HepG2 (cell line): ENCODE measurements at regions not wholly inside any gene's neighbourhood (a gene's known extent, or its start where the extent isn't known, plus 50 kb on each side); places are given as distances from the start of the nearest gene placed in this dataset.

Experiments used
- ATAC-seq: fragments of 200-7000 bp; cut with Tn5 transposase; 3 replicates; pipeline ENCODE4 v1.9.1; 2020; ENCODE audit warnings: mild to moderate bottlenecking, moderate library complexity
- BruUV-seq: library from RNA; stranded (reverse); fragments of 400-500 nt; replicated peaks from 2 replicates; lab custom pipeline; 2021; lab: Mats Ljungman, UMichigan
- CTCF ChIA-PET: fragments of 300-600 bp; formaldehyde crosslinking; extraction: SDS; loops from one replicate; lab custom pipeline; 2021; ENCODE audit warnings: low total read pairs, inconsistent platforms, low intra/inter-chr PET ratio; lab: Yijun Ruan, JAX
- POLR2A ChIA-PET: fragments of 350-600 bp; sonication (Branson Sonifier 250); formaldehyde crosslinking; loops from one replicate; lab custom pipeline; 2020; ENCODE audit warnings: antibody characterized with exemption, inconsistent platforms; lab: Yijun Ruan, JAX
- DNase-seq: peaks from one replicate; pipeline ENCODE4 v3.0.0-alpha.2; 2015; ENCODE audit warnings: low spot score
- FAIRE-seq: peaks from 3 replicates; lab custom pipeline; 2011; peaks lifted over from hg19 to GRCh38; lab: Jason Lieb, UNC
- H2AFZ ChIP-seq: one replicate; pipeline ENCODE4 v1.6.1; 2011; ENCODE audit warnings: low read length, inconsistent platforms
- H3K27ac ChIP-seq: fragments of 300-600 bp; 3 replicates; pipeline ENCODE4 v1.8.0; 2011; ENCODE audit warnings: mixed run types, mild to moderate bottlenecking, mixed read lengths, low read length, inconsistent platforms; ENCODE audit not compliant: insufficient read depth; ENCODE audit errors: extremely low read length
- H3K27me3 ChIP-seq, 2 experiments: fragments of 200-600 bp in 1 of 2; 2 replicates in 1 of 2; 3 replicates in 1 of 2; pipeline versions ENCODE4 v1.6.0 to v1.8.0; 2011; ENCODE audit warnings: low read length in 2 of 2, mild to moderate bottlenecking in 2 of 2, moderate library complexity in 2 of 2, inconsistent platforms in 1 of 2; ENCODE audit not compliant: insufficient read depth in 2 of 2, control insufficient read depth in 1 of 2
- H3K36me3 ChIP-seq, 2 experiments: fragments of 200-600 bp in 1 of 2; replicated peaks in 1 of 2; 2 replicates in 1 of 2; 3 replicates in 1 of 2; pipeline versions ENCODE4 v1.5.1 to v1.8.0; 2011; ENCODE audit warnings: low read length in 2 of 2, inconsistent platforms in 1 of 2; ENCODE audit not compliant: insufficient read depth in 2 of 2, control insufficient read depth in 1 of 2
- H3K4me1 ChIP-seq: 2 replicates; pipeline ENCODE4 v1.5.1; 2012; ENCODE audit warnings: low read length, inconsistent platforms; ENCODE audit not compliant: insufficient read depth
- H3K4me2 ChIP-seq: 2 replicates; pipeline ENCODE4 v1.6.0; 2011; ENCODE audit warnings: low read depth, low read length, inconsistent platforms
- H3K4me3 ChIP-seq, 3 experiments: fragments of 200-600 bp in 1 of 3; sonication (generic), shearing (Covaris generic) in 1 of 3; replicated peaks in 1 of 3; 2 replicates each; pipeline ENCODE4 v1.5.1; 2011 to 2016; ENCODE audit warnings: low read length in 3 of 3, inconsistent platforms in 2 of 3, low read depth in 2 of 3, mild to moderate bottlenecking in 2 of 3, control low read depth in 1 of 3, mixed read lengths in 1 of 3; ENCODE audit not compliant: insufficient read depth in 1 of 3
- H3K79me2 ChIP-seq: one replicate; pipeline ENCODE4 v1.6.1; 2011; ENCODE audit warnings: low read length, inconsistent platforms; ENCODE audit not compliant: insufficient read depth
- H3K9ac ChIP-seq: 2 replicates; pipeline ENCODE4 v1.6.0; 2011; ENCODE audit warnings: mild to moderate bottlenecking, low read depth, low read length, inconsistent platforms; ENCODE audit not compliant: insufficient read depth
- H3K9me3 ChIP-seq: 2 replicates; pipeline ENCODE4 v1.5.1; 2012; ENCODE audit warnings: mild to moderate bottlenecking, low read length
- H4K20me1 ChIP-seq: 2 replicates; pipeline ENCODE4 v1.6.0; 2011; ENCODE audit warnings: inconsistent platforms, mild to moderate bottlenecking, low read length, moderate library complexity; ENCODE audit not compliant: insufficient read depth
- ARNTL ChIP-seq: sonication (generic); formaldehyde crosslinking; IDR thresholded peaks from 2 replicates; pipeline ENCODE4 v1.4.0; 2020; ENCODE audit warnings: mild to moderate bottlenecking, missing genetic modification reagents
- ATF5 ChIP-seq: sonication (generic); formaldehyde crosslinking; IDR thresholded peaks from 2 replicates; pipeline ENCODE4 v1.4.0; 2020; ENCODE audit warnings: mild to moderate bottlenecking, low read depth, missing genetic modification reagents
- DRAP1 ChIP-seq: IDR thresholded peaks from 2 replicates; pipeline ENCODE4 v1.6.1; 2016; ENCODE audit warnings: missing genetic modification reagents, missing compliant biosample characterization
- HMG20A ChIP-seq: IDR thresholded peaks from 2 replicates; pipeline ENCODE4 v1.6.1; 2016; ENCODE audit warnings: borderline replicate concordance
- KDM4B ChIP-seq: sonication (generic); formaldehyde crosslinking; IDR thresholded peaks from 2 replicates; pipeline ENCODE4 v1.4.0; 2020; ENCODE audit warnings: missing genetic modification reagents
- NFKBIZ ChIP-seq: IDR thresholded peaks from 2 replicates; pipeline ENCODE4 v1.6.1; 2018; ENCODE audit warnings: missing genetic modification reagents, missing compliant biosample characterization
- NR2C2 ChIP-seq: sonication (generic); formaldehyde crosslinking; IDR thresholded peaks from 2 replicates; pipeline ENCODE4 v1.4.0; 2020; ENCODE audit warnings: missing genetic modification reagents, mild to moderate bottlenecking, moderate library complexity, borderline replicate concordance
- NRL ChIP-seq: sonication (generic); formaldehyde crosslinking; IDR thresholded peaks from 2 replicates; pipeline ENCODE4 v1.5.0; 2020; ENCODE audit warnings: missing genetic modification reagents, mild to moderate bottlenecking, moderate library complexity, borderline replicate concordance
- RAD51 ChIP-seq: fragments of 450-650 bp; IDR thresholded peaks from 2 replicates; pipeline ENCODE4 v1.6.1; 2016; ENCODE audit warnings: borderline replicate concordance
- REL ChIP-seq: sonication (generic); formaldehyde crosslinking; conservative IDR thresholded peaks from 2 replicates; pipeline ENCODE4 v1.8.0; 2022; ENCODE audit warnings: mild to moderate bottlenecking, missing genetic modification reagents, moderate library complexity
- SNAPC5 ChIP-seq: sonication (generic); formaldehyde crosslinking; IDR thresholded peaks from 2 replicates; pipeline ENCODE4 v1.8.1; 2023; ENCODE audit warnings: mild to moderate bottlenecking, missing genetic modification reagents, borderline replicate concordance
- SOX13 ChIP-seq, 3 experiments: fragments of 450-650 bp in 1 of 3; sonication (generic) in 1 of 3; formaldehyde crosslinking in 1 of 3; IDR thresholded peaks in 2 of 3; conservative IDR thresholded peaks in 1 of 3; 2 replicates each; pipeline versions ENCODE4 v1.5.0 to v1.6.1; 2016 to 2020; ENCODE audit warnings: antibody characterized with exemption in 1 of 3, mild to moderate bottlenecking in 1 of 3, missing compliant biosample characterization in 1 of 3, missing genetic modification reagents in 1 of 3, moderate library complexity in 1 of 3
- SP1 ChIP-seq, 2 experiments: fragments of 450-650 bp in 1 of 2; sonication (generic) in 1 of 2; formaldehyde crosslinking in 1 of 2; IDR thresholded peaks; 2 replicates each; pipeline versions ENCODE4 v1.4.0 to v1.6.1; 2016 to 2020; ENCODE audit warnings: missing genetic modification reagents in 1 of 2
- ZBTB2 ChIP-seq: sonication (generic); formaldehyde crosslinking; IDR thresholded peaks from 2 replicates; pipeline ENCODE4 v1.8.0; 2022; ENCODE audit warnings: low read depth, missing genetic modification reagents
- ZFAT ChIP-seq: sonication (generic); formaldehyde crosslinking; conservative IDR thresholded peaks from 2 replicates; pipeline ENCODE4 v1.8.1; 2023; ENCODE audit warnings: missing genetic modification reagents, inconsistent platforms
- ZMYM3 ChIP-seq: sonication (generic); formaldehyde crosslinking; IDR thresholded peaks from 2 replicates; pipeline ENCODE4 v1.5.1; 2020; ENCODE audit warnings: mild to moderate bottlenecking, missing genetic modification reagents
- ZNF263 ChIP-seq: sonication (generic); formaldehyde crosslinking; IDR thresholded peaks from 2 replicates; pipeline ENCODE4 v1.4.0; 2020; ENCODE audit warnings: missing genetic modification reagents
- ZNF841 ChIP-seq: sonication (generic); formaldehyde crosslinking; IDR thresholded peaks from 2 replicates; pipeline ENCODE4 v1.8.1; 2023; ENCODE audit warnings: missing genetic modification reagents, borderline replicate concordance
- ZSCAN22 ChIP-seq: sonication (generic); formaldehyde crosslinking; IDR thresholded peaks from 2 replicates; pipeline ENCODE4 v1.4.0; 2020; ENCODE audit warnings: mild to moderate bottlenecking, missing genetic modification reagents
- WGBS: methylation state at CpG from one replicate; pipeline ENCODE4 v1.1.6; 2017; ENCODE audit warnings: low lambda C conversion rate; 5-methylcytosine and 5-hydroxymethylcytosine counted together
- in situ Hi-C: cut with HindIII; loops from 2 replicates; pipeline ENCODE4 v1.10.0; 2017; ENCODE audit warnings: low pct_unique_long_range_greater_than_20kb; ENCODE audit not compliant: extremely low pct_ligation_motif_present
- intact Hi-C: fragments of 100-400 bp; cut with micrococcal nuclease; formaldehyde crosslinking; loops from one replicate; pipeline ENCODE4 v1.10.0; 2022; ENCODE audit not compliant: unreplicated experiment

GRCh38 chr5:152066784-152067183 is 142.1 kb upstream of the GLRA1 start (continued):
- no peak for TF ChIP-seq ATF5 (CRISPR knock-in tag)
- TF ChIP-seq SOX13 (IDR thresholded peaks at IDR 0.05), result no peak
- TF ChIP-seq SOX13 (CRISPR knock-in tag; conservative IDR thresholded peaks at IDR 0.05 in 1 of 2, IDR thresholded peaks at IDR 0.05 in 1 of 2), result no peak
- TF ChIP-seq HMG20A (CRISPR knock-in tag), result no peak
- no peak for TF ChIP-seq DRAP1 (CRISPR knock-in tag)
- TF ChIP-seq NR2C2 (CRISPR knock-in tag), result no peak
- no peak for TF ChIP-seq ARNTL (CRISPR knock-in tag)
- TF ChIP-seq ZNF263 (CRISPR knock-in tag), result no peak
- TF ChIP-seq SNAPC5 (CRISPR knock-in tag), result no peak

GRCh38 chr5:152063004-152063403 is 138.4 kb upstream of the GLRA1 start:
- no peak overlapping the region for H2AFZ ChIP-seq

More at GRCh38 chr5:152063004-152063403, 138.4 kb upstream of the GLRA1 start:
- H3K9ac ChIP-seq, result no peak overlapping the region
- H4K20me1 ChIP-seq, result no peaks in the 10 kb centered on the region
- DNase-seq, result no peak
- no TSS peak for BruUV-seq
- H3K4me2 ChIP-seq, result no peak overlapping the region
- no peak for FAIRE-seq
- in situ Hi-C loops, result no loop called here
- ATAC-seq, result no peak
- POLR2A ChIA-PET, result no interaction called here
- no peaks in the 10 kb centered on the region for H3K79me2 ChIP-seq
- no peak overlapping the region for H3K27ac ChIP-seq
- H3K27me3 ChIP-seq, result no peaks in the 10 kb centered on the region
- H3K4me1 ChIP-seq, result no peaks in the 10 kb centered on the region
- no peaks in the 10 kb centered on the region for H3K36me3 ChIP-seq
- TF ChIP-seq RAD51 (no peak), ZSCAN22 (CRISPR knock-in tag) (no peak), NRL (CRISPR knock-in tag) (no peak), ZMYM3 (no peak), ZFAT (no peak), REL (CRISPR knock-in tag) (no peak), KDM4B (CRISPR knock-in tag) (no peak), NFKBIZ (CRISPR knock-in tag) (no peak), ZNF841 (no peak), ZBTB2 (CRISPR knock-in tag) (no peak), SP1 (IDR thresholded peaks at IDR 0.05) (no peak), SP1 (CRISPR knock-in tag; IDR thresholded peaks at IDR 0.05) (no peak)
- 4% methylated on average over 1 of the region's 1 CpG for whole genome bisulfite sequencing
- CTCF ChIA-PET, result no interaction called here
- intact Hi-C loops, result no loop called here
- H3K9me3 ChIP-seq, result no peaks in the 10 kb centered on the region
- no peak overlapping the region for H3K4me3 ChIP-seq
